ENCODE measurements at regions not wholly inside any gene's neighbourhood (a gene's known extent, or its start where the extent isn't known, plus 50 kb on each side); places are given as distances from the start of the nearest gene placed in this dataset.
A peak's percentile ranks its signal among the peaks of the same experiment; 100 is the strongest.

- no peak overlapping the region for H3K27ac ChIP-seq
- TF ChIP-seq, protein P1, sequence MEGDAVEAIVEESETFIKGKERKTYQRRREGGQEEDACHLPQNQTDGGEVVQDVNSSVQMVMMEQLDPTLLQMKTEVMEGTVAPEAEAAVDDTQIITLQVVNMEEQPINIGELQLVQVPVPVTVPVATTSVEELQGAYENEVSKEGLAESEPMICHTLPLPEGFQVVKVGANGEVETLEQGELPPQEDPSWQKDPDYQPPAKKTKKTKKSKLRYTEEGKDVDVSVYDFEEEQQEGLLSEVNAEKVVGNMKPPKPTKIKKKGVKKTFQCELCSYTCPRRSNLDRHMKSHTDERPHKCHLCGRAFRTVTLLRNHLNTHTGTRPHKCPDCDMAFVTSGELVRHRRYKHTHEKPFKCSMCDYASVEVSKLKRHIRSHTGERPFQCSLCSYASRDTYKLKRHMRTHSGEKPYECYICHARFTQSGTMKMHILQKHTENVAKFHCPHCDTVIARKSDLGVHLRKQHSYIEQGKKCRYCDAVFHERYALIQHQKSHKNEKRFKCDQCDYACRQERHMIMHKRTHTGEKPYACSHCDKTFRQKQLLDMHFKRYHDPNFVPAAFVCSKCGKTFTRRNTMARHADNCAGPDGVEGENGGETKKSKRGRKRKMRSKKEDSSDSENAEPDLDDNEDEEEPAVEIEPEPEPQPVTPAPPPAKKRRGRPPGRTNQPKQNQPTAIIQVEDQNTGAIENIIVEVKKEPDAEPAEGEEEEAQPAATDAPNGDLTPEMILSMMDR (conservative IDR thresholded peaks at IDR 0.05): no peak
Observed at GRCh38 chr13:64867856-64868255, 2362.3 kb downstream of the PCDH9 start.

DNA sequence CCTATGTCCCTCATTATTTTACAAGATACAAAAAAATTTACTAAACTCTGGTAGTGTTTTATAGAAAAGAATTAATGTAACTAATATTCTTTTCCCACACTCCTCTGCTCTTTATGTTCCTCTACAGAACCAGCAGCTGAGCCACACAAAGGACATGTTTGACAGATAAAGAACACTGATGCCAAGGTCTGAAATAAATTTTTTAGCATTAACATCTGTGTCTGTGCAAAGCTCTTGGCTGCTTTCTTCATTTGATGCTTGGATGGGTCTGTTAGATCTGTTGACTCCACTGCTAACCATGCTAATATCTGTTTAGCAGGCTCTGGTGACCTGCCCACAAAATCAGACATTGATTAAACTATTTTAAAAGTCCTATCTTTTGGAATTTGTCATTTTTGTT, 2363.8 kb downstream of the PCDH9 start:
- H3K27ac ChIP-seq: no peak overlapping the region
- TF ChIP-seq, protein P1 (conservative IDR thresholded peaks at IDR 0.05): no peak

DNA sequence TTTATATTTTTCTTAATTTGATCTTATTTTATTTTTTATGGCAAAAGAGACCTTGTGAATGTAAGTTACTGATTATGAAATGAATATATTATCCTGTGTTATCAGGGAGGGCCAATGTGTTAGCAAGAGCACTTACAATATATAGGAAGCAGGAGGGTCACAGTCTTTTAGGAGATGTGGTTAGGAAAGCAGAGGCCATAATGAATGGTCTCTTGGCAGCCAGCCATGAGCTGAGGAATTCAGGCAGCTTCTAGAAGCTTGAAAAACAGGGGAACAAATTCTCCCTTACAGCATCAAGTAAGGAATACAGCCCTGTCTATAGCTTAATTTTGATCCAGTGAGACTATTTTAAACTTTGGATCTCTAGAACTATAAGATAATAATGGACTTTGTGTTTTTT, 2374.6 kb downstream of the PCDH9 start:
- TF ChIP-seq, protein P1 (conservative IDR thresholded peaks at IDR 0.05): no peak

GRCh38 chr13:64850017-64850416, 2380.1 kb downstream of the PCDH9 start:
- TF ChIP-seq, protein P1 (conservative IDR thresholded peaks at IDR 0.05): no peak
- H3K27ac ChIP-seq: no peak overlapping the region

More for the DNA sequence above, 2374.6 kb downstream of the PCDH9 start:
- no peak overlapping the region for H3K27ac ChIP-seq

DNA sequence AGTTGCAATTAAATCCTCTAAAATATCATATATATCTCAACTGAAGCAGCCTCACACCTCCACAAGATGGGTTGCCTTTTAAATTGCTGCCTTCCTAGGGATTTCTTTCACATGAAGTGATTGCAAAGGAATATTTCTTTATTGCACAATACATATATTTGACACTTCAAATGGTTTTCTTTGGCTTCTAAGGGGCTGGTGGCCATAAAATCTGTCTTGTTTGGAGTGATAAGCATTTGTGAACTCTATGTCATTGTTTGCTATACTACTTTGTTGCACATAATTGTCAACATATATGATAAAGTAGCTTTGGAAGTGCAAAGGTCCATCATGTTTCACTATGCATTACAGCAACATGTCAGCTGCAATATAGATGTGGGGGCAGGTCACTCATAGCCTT, 2380.9 kb downstream of the PCDH9 start:
- H3K27ac ChIP-seq: no peak overlapping the region
- TF ChIP-seq, protein P1 (conservative IDR thresholded peaks at IDR 0.05): no peak

- TF ChIP-seq, protein P1 (conservative IDR thresholded peaks at IDR 0.05): no peak
- no peak overlapping the region for H3K27ac ChIP-seq
Observed at GRCh38 chr13:64847767-64848166, 2382.4 kb downstream of the PCDH9 start.

GRCh38 chr13:64845110-64845509, 2385.0 kb downstream of the PCDH9 start:
- TF ChIP-seq, protein P1 (conservative IDR thresholded peaks at IDR 0.05): no peak
- H3K27ac ChIP-seq: no peak overlapping the region

DNA sequence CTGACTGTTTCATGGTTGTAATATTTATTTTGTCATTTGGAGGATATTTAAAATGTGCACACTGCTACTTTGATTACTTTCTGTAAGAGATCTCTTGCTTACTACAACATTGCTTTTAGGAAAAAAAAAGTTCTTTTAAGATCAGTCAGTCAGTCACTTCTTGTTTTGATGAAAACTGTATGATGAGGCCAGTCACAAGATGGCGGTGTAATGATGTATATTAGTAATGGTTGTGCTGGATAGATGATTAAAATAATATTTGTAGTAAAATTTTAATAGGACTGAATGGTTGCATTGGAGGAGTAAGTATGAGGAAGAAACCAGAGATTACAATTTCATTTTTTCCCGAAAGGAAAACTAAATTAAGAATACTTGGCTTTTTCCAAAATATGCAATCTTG, 2411.1 kb downstream of the PCDH9 start:
- no peak overlapping the region for H3K27ac ChIP-seq
- TF ChIP-seq, protein P1 (conservative IDR thresholded peaks at IDR 0.05): 0 out of 2 replicates have a peak, but pooled peaks have one; percentile 4
